Erythroblast (primary cell): ENCODE measurements at regions not wholly inside any gene's neighbourhood (a gene's known extent, or its start where the extent isn't known, plus 50 kb on each side); places are given as distances from the start of the nearest gene placed in this dataset.

ENCODE experiments used
- GATA1 ChIP-seq: IDR thresholded peaks from 2 replicates; pipeline ENCODE4 v1.6.1; 2011; ENCODE audit warnings: low read depth, mild to moderate bottlenecking, control low read depth, low read length, moderate library complexity
- POLR2A ChIP-seq: IDR thresholded peaks from 2 replicates; pipeline ENCODE4 v1.6.1; 2011; ENCODE audit warnings: mild to moderate bottlenecking, low read length

- TF ChIP-seq POLR2A, result no peak
- TF ChIP-seq GATA1, result no peak
Measured at GRCh38 chr14:50025073-50025472, 91.3 kb downstream of the VCPKMT start.
